ENCODE measurements at regions not wholly inside any gene's neighbourhood (a gene's known extent, or its start where the extent isn't known, plus 50 kb on each side); places are given as distances from the start of the nearest gene placed in this dataset.
A peak's percentile ranks its signal among the peaks of the same experiment; 100 is the strongest.

- no peak for DNase-seq
Measured at GRCh38 chr16:52872731-52873130, 180.0 kb downstream of the CHD9NB start.

GRCh38 chr16:52871481-52871880 is 181.2 kb downstream of the CHD9NB start:
- DNase-seq, result no peak

- DNase-seq, result no peak
Measured at GRCh38 chr16:52869243-52869642, 183.5 kb downstream of the CHD9NB start.

- DNase-seq, result no peak
Measured at GRCh38 chr16:52863000-52863399, 189.7 kb downstream of the CHD9NB start.

GRCh38 chr16:52861614-52862022 is 191.1 kb downstream of the CHD9NB start:
- DNase-seq, result peak; percentile 82

GRCh38 chr16:52855463-52855862 is 197.2 kb downstream of the CHD9NB start:
- no peak for DNase-seq

- DNase-seq, result no peak
Measured at GRCh38 chr16:52852978-52853377, 199.7 kb downstream of the CHD9NB start.

GRCh38 chr16:52851211-52851740 is 201.4 kb downstream of the CHD9NB start:
- no peak for DNase-seq

GRCh38 chr16:52843381-52843780 is 209.3 kb downstream of the CHD9NB start:
- no peak for DNase-seq

- DNase-seq, result no peak
Measured at GRCh38 chr16:52837251-52837650, 215.4 kb downstream of the CHD9NB start.

GRCh38 chr16:52834736-52835465 is 217.8 kb downstream of the CHD9NB start:
- no peak for DNase-seq

GRCh38 chr16:52832771-52833170 is 219.9 kb downstream of the CHD9NB start:
- DNase-seq, result no peak

GRCh38 chr16:52827456-52827855 is 225.2 kb downstream of the CHD9NB start:
- DNase-seq, result no peak

GRCh38 chr16:52825892-52826291 is 226.8 kb downstream of the CHD9NB start:
- DNase-seq, result no peak

GRCh38 chr16:52819808-52820207 is 232.9 kb downstream of the CHD9NB start:
- no peak for DNase-seq

GRCh38 chr16:52819405-52819804 is 233.3 kb downstream of the CHD9NB start:
- DNase-seq, result no peak

- no peak for DNase-seq
Measured at GRCh38 chr16:52817696-52818095, 235.0 kb downstream of the CHD9NB start.

GRCh38 chr16:52816993-52817392 is 235.7 kb downstream of the CHD9NB start:
- no peak for DNase-seq

GRCh38 chr16:52812678-52813556 is 239.8 kb downstream of the CHD9NB start:
- DNase-seq, result no peak

GRCh38 chr16:52805559-52806168 is 247.0 kb downstream of the CHD9NB start:
- DNase-seq, result no peak

- DNase-seq, result no peak
Measured at GRCh38 chr16:52800432-52800831, 252.3 kb downstream of the CHD9NB start.

- DNase-seq, result no peak
Measured at GRCh38 chr16:52799149-52799548, 252.2 kb upstream of the TOX3 start.

- DNase-seq, result no peak
Measured at GRCh38 chr16:52787709-52788108, 240.8 kb upstream of the TOX3 start.
